CD4-positive, alpha-beta T cell (primary cell): ENCODE measurements at regions not wholly inside any gene's neighbourhood (a gene's known extent, or its start where the extent isn't known, plus 50 kb on each side); places are given as distances from the start of the nearest gene placed in this dataset.

Source experiments
- ATAC-seq: fragments of 200-7000 bp; cut with Tn5 transposase; one replicate; pipeline ENCODE4 v1.10.0; 2022; ENCODE audit warnings: mild to moderate bottlenecking; ENCODE audit not compliant: poor library complexity
- CTCF ChIA-PET: fragments of 350-600 bp; sonication (Branson Sonifier 250); formaldehyde crosslinking; loops from one replicate; lab custom pipeline; 2021; ENCODE audit warnings: antibody characterized with exemption, inconsistent platforms; lab: Charles Lee
- POLR2A ChIA-PET: fragments of 350-600 bp; sonication (Branson Sonifier 250); formaldehyde crosslinking; loops from one replicate; lab custom pipeline; 2021; ENCODE audit warnings: antibody characterized with exemption, inconsistent platforms; lab: Charles Lee
- DNase-seq, 14 experiments: peaks; one replicate each; pipeline ENCODE4 v3.0.0-alpha.2; 2013 to 2020; ENCODE audit warnings: mixed read lengths in 2 of 14
- H3K27ac ChIP-seq, 2 donors: one replicate each; pipeline versions ENCODE4 v1.5.1 to v1.7.0; 2013; ENCODE audit warnings: low read length in 2 of 2, low read depth in 1 of 2, mild to moderate bottlenecking in 1 of 2
- H3K27me3 ChIP-seq, 2 experiments: 1 replicate in 1 of 2; 2 replicates in 1 of 2; pipeline versions ENCODE4 v1.6.1 to v1.7.0; 2013; ENCODE audit warnings: low read length in 2 of 2, control low read depth in 1 of 2, mild to moderate bottlenecking in 1 of 2, moderate library complexity in 1 of 2; ENCODE audit not compliant: insufficient read depth in 2 of 2, control insufficient read depth in 1 of 2
- H3K36me3 ChIP-seq: one replicate; pipeline ENCODE4 v1.6.1; 2013; ENCODE audit warnings: low read length, control low read depth; ENCODE audit not compliant: insufficient read depth
- H3K4me1 ChIP-seq: one replicate; pipeline ENCODE4 v1.6.1; 2013; ENCODE audit warnings: low read length, control low read depth; ENCODE audit not compliant: insufficient read depth
- H3K4me3 ChIP-seq: one replicate; pipeline ENCODE4 v1.5.1; 2013; ENCODE audit warnings: mild to moderate bottlenecking, low read length, moderate library complexity
- H3K9me3 ChIP-seq, 2 experiments: 1 replicate in 1 of 2; 2 replicates in 1 of 2; pipeline versions ENCODE4 v1.6.1 to v1.7.0; 2013; ENCODE audit warnings: low read length in 2 of 2, mild to moderate bottlenecking in 2 of 2, control low read depth in 1 of 2, moderate library complexity in 1 of 2; ENCODE audit not compliant: control insufficient read depth in 1 of 2, insufficient read depth in 1 of 2
- H3K27ac Mint-ChIP-seq: one replicate; pipeline ENCODE4 v1.8.0; 2020; ENCODE audit warnings: mixed read lengths
- H3K27me3 Mint-ChIP-seq: one replicate; pipeline ENCODE4 v1.8.0; 2021; ENCODE audit warnings: mixed read lengths
- H3K36me3 Mint-ChIP-seq: one replicate; pipeline ENCODE4 v1.8.0; 2021; ENCODE audit warnings: low read depth, mixed read lengths
- H3K4me1 Mint-ChIP-seq: one replicate; pipeline ENCODE4 v1.8.0; 2021; ENCODE audit warnings: low read depth, mixed read lengths
- H3K4me3 Mint-ChIP-seq: one replicate; pipeline ENCODE4 v1.8.0; 2020; ENCODE audit warnings: mild to moderate bottlenecking, mixed read lengths
- H3K9me3 Mint-ChIP-seq: one replicate; pipeline ENCODE4 v1.8.0; 2020; ENCODE audit warnings: mixed read lengths
- CTCF ChIP-seq: fragments of 200-600 bp; IDR thresholded peaks from one replicate; pipeline ENCODE4 v1.8.0; 2022; ENCODE audit warnings: antibody characterized with exemption, mild to moderate bottlenecking
- intact Hi-C, 2 experiments: fragments of 100-400 bp; cut with DNase I in 1 of 2; cut with micrococcal nuclease in 1 of 2; formaldehyde crosslinking; loops; one replicate each; pipeline versions ENCODE4 v1.15.1 to v1.9.0; 2023 to 2025; cut with DNase I, micrococcal nuclease

- TF ChIP-seq CTCF, result no peak
- Histone ChIP-seq H3K4me1 (no peaks in the 10 kb centered on the region), H3K36me3 (no peaks in the 10 kb centered on the region), H3K27me3 (no peaks in the 10 kb centered on the region), H3K9me3 (no peaks in the 10 kb centered on the region), H3K27ac (no peak overlapping the region), H3K4me3 (no peak overlapping the region)
- DNase-seq (no peak), ATAC-seq (no peak)
- Mint-ChIP-seq H3K9me3 (no peaks in the 10 kb centered on the region), H3K4me3 (no peak overlapping the region), H3K4me1 (peaks cover 15% of the 10 kb centered on the region), H3K27me3 (peaks cover 3% of the 10 kb centered on the region), H3K27ac (no peak overlapping the region), H3K36me3 (peaks cover 9% of the 10 kb centered on the region)
- POLR2A ChIA-PET, result interaction anchor here (0.5 to 1.5 kb wide), 2 partner anchors 8 to 325 kb away, joined by 3 to 5 read pairs; no protein-coding TSS in a partner anchor
- intact Hi-C loops, result loop anchor here in 1 of 2 experiments (10.0 kb wide), 1 partner anchor 390 kb away; no protein-coding TSS in a partner anchor
- CTCF ChIA-PET, result interaction anchor here (1.5 kb wide), 1 partner anchor 31 kb away, joined by 4 read pairs; no protein-coding TSS in a partner anchor
Observed at GRCh38 chr6:27765028-27765590, 147.1 kb downstream of the OR2B2 start.

GRCh38 chr6:27761391-27761790, 150.8 kb downstream of the OR2B2 start:
- Mint-ChIP-seq H3K4me3 (peak overlapping the region; percentile 94), H3K9me3 (no peaks in the 10 kb centered on the region), H3K27ac (peak overlapping the region; percentile 98), H3K4me1 (peaks cover 40% of the 10 kb centered on the region), H3K36me3 (peaks cover 9% of the 10 kb centered on the region), H3K27me3 (peaks cover 2% of the 10 kb centered on the region)
- H3K27me3 ChIP-seq, result no peaks in the 10 kb centered on the region
- no peak overlapping the region for H3K27ac ChIP-seq
- ChIA-PET POLR2A (interaction anchor here (1.0 to 4.2 kb wide), 22 partner anchors 8 to 1740 kb away, joined by 3 to 52 read pairs (median 8); a partner anchor contains a TSS), CTCF (interaction anchor here (1.3 to 2.3 kb wide), 3 partner anchors 9 to 34 kb away, joined by 3 to 8 read pairs (median 7); no protein-coding TSS in a partner anchor)
- DNase-seq (peak in 2 of 14 experiments; percentile 11 to 17), ATAC-seq (peak; percentile 41)
- peaks cover 14% of the 10 kb centered on the region for H3K4me1 ChIP-seq
- intact Hi-C loops, result loop anchor here in 1 of 2 experiments (10.0 kb wide), 1 partner anchor 387 kb away; no protein-coding TSS in a partner anchor
- no peaks in the 10 kb centered on the region for H3K9me3 ChIP-seq
- H3K4me3 ChIP-seq, result no peak overlapping the region
- H3K36me3 ChIP-seq, result no peaks in the 10 kb centered on the region
- TF ChIP-seq CTCF, result no peak

GRCh38 chr6:27760464-27760863, 151.7 kb downstream of the OR2B2 start:
- H3K36me3 Mint-ChIP-seq, result peaks cover 9% of the 10 kb centered on the region
- no peaks in the 10 kb centered on the region for H3K27me3 Mint-ChIP-seq
- H3K4me1 Mint-ChIP-seq, result peaks cover 40% of the 10 kb centered on the region
- intact Hi-C loops, result loop anchor here in 1 of 2 experiments (10.0 kb wide), 1 partner anchor 386 kb away; no protein-coding TSS in a partner anchor
- Histone ChIP-seq H3K9me3 (no peaks in the 10 kb centered on the region), H3K27me3 (no peaks in the 10 kb centered on the region), H3K27ac (no peak overlapping the region), H3K4me3 (no peak overlapping the region), H3K4me1 (peaks cover 14% of the 10 kb centered on the region), H3K36me3 (no peaks in the 10 kb centered on the region)
- TF ChIP-seq CTCF, result no peak
- no peak for ATAC-seq
- H3K9me3 Mint-ChIP-seq, result no peaks in the 10 kb centered on the region
- H3K27ac Mint-ChIP-seq, result peak overlapping the region; percentile 98
- peak overlapping the region; percentile 94 for H3K4me3 Mint-ChIP-seq
- ChIA-PET CTCF (interaction anchor here (1.3 to 3.0 kb wide), 3 partner anchors 8 to 35 kb away, joined by 3 to 14 read pairs (median 7); no protein-coding TSS in a partner anchor), POLR2A (interaction anchor here (0.6 to 4.2 kb wide), 4 partner anchors 12 to 1603 kb away, joined by 3 to 30 read pairs (median 6); a partner anchor contains a TSS)
- no peak for DNase-seq
